ENCODE measurements at regions not wholly inside any gene's neighbourhood (a gene's known extent, or its start where the extent isn't known, plus 50 kb on each side); places are given as distances from the start of the nearest gene placed in this dataset.

GRCh38 chr10:76657337-76658012 is 980.1 kb downstream of the KCNMA1 start:
- TF ChIP-seq CTCF (conservative IDR thresholded peaks at IDR 0.05 in 1 of 2, IDR thresholded peaks at IDR 0.05 in 1 of 2; ENCODE audit: low read depth in 1 of 2, low read length in 2 of 2) = no peak
- TF ChIP-seq EZH2 (IDR thresholded peaks at IDR 0.05; ENCODE audit: low read length, missing control alignments) = no peak
